HEK293 (cell line): ENCODE measurements at regions not wholly inside any gene's neighbourhood (a gene's known extent, or its start where the extent isn't known, plus 50 kb on each side); places are given as distances from the start of the nearest gene placed in this dataset.

ENCODE experiments used
- CTCF ChIA-PET: fragments of 350-600 bp; formaldehyde crosslinking; extraction: SDS; loops from one replicate; lab custom pipeline; 2021; ENCODE audit warnings: antibody characterized with exemption; lab: Yijun Ruan, JAX
- POLR2A ChIA-PET: fragments of 300-600 bp; formaldehyde crosslinking; extraction: SDS; loops from one replicate; lab custom pipeline; 2020; ENCODE audit warnings: antibody characterized with exemption, inconsistent platforms; lab: Yijun Ruan, JAX
- H3K27ac ChIP-seq: fragments of 200-500 bp; sonication (Bioruptor generic); 2 replicates; pipeline ENCODE4 v1.5.1; 2014; ENCODE audit warnings: low read depth, low read length, control low read depth, inconsistent platforms; ENCODE audit errors: extremely low read depth
- H3K36me3 ChIP-seq, 2 experiments: fragments of 200-500 bp in 1 of 2; sonication (Bioruptor generic) in 1 of 2; 1 replicate in 1 of 2; 2 replicates in 1 of 2; pipeline ENCODE4 v1.5.1; 2014 to 2017; ENCODE audit warnings: inconsistent platforms in 2 of 2, low read length in 2 of 2; ENCODE audit not compliant: control insufficient read depth in 2 of 2, insufficient read depth in 1 of 2
- H3K4me1 ChIP-seq: fragments of 200-500 bp; sonication (Bioruptor generic); 2 replicates; pipeline ENCODE4 v1.5.1; 2014; ENCODE audit warnings: mild to moderate bottlenecking, low read length, inconsistent platforms; ENCODE audit not compliant: control insufficient read depth, insufficient read depth
- H3K4me3 ChIP-seq: 2 replicates; pipeline ENCODE4 v1.5.1; 2011; ENCODE audit warnings: low read depth, mild to moderate bottlenecking, control low read depth, low read length, moderate library complexity
- H3K9me3 ChIP-seq: fragments of 200-500 bp; sonication (Bioruptor generic); 2 replicates; pipeline ENCODE4 v1.5.1; 2014; ENCODE audit warnings: low read depth, low read length, inconsistent platforms; ENCODE audit not compliant: control insufficient read depth, insufficient read depth
- ATF2 ChIP-seq: fragments of 450-650 bp; formaldehyde crosslinking; IDR thresholded peaks from 2 replicates; pipeline ENCODE4 v1.5.1; 2016; ENCODE audit warnings: missing biosample characterization, missing genetic modification characterization, low read depth
- BCL11A ChIP-seq: fragments of 450-650 bp; formaldehyde crosslinking; IDR thresholded peaks from 2 replicates; pipeline ENCODE4 v1.5.1; 2016; ENCODE audit warnings: low read depth, missing biosample characterization, missing genetic modification characterization
- GFI1B ChIP-seq: fragments of 450-650 bp; formaldehyde crosslinking; IDR thresholded peaks from 2 replicates; pipeline ENCODE4 v1.5.1; 2016; ENCODE audit warnings: missing biosample characterization, missing genetic modification characterization
- HOXD13 ChIP-seq: sonication (generic); formaldehyde crosslinking; IDR thresholded peaks from 2 replicates; pipeline ENCODE4 v1.8.0; 2022; ENCODE audit warnings: missing genetic modification reagents, borderline replicate concordance
- PRDM4 ChIP-seq: fragments of 450-650 bp; formaldehyde crosslinking; IDR thresholded peaks from 2 replicates; pipeline ENCODE4 v1.5.1; 2017; ENCODE audit warnings: missing biosample characterization, missing genetic modification characterization
- TCF7L2 ChIP-seq: IDR thresholded peaks from 2 replicates; pipeline ENCODE4 v1.6.1; 2011; ENCODE audit warnings: low read depth, mild to moderate bottlenecking, inconsistent platforms, low read length, moderate library complexity, borderline replicate concordance
- ZBTB10 ChIP-seq: fragments of 450-650 bp; formaldehyde crosslinking; IDR thresholded peaks from 2 replicates; pipeline ENCODE4 v1.5.1; 2016; ENCODE audit warnings: missing biosample characterization, missing genetic modification characterization
- ZFP3 ChIP-seq: fragments of 450-650 bp; formaldehyde crosslinking; IDR thresholded peaks from 2 replicates; pipeline ENCODE4 v1.5.1; 2016; ENCODE audit warnings: low read depth, missing biosample characterization, missing genetic modification characterization
- ZFP37 ChIP-seq: fragments of 450-650 bp; formaldehyde crosslinking; IDR thresholded peaks from 2 replicates; pipeline ENCODE4 v1.5.1; 2016; ENCODE audit warnings: missing biosample characterization, missing genetic modification characterization
- ZNF140 ChIP-seq: fragments of 450-650 bp; formaldehyde crosslinking; IDR thresholded peaks from 2 replicates; pipeline ENCODE4 v1.5.1; 2016; ENCODE audit warnings: missing biosample characterization, missing genetic modification characterization
- ZNF146 ChIP-seq: fragments of 450-650 bp; formaldehyde crosslinking; IDR thresholded peaks from 2 replicates; pipeline ENCODE4 v1.5.1; 2016; ENCODE audit warnings: missing biosample characterization, missing genetic modification characterization
- ZNF155 ChIP-seq: fragments of 450-650 bp; formaldehyde crosslinking; IDR thresholded peaks from 2 replicates; pipeline ENCODE4 v1.5.1; 2016; ENCODE audit warnings: missing biosample characterization, missing genetic modification characterization
- ZNF266 ChIP-seq: fragments of 450-650 bp; formaldehyde crosslinking; IDR thresholded peaks from 2 replicates; pipeline ENCODE4 v1.5.1; 2016; ENCODE audit warnings: missing biosample characterization, missing genetic modification characterization, low read depth
- ZNF274 ChIP-seq, 2 experiments: fragments of 200-500 bp in 1 of 2; fragments of 450-650 bp in 1 of 2; sonication (Bioruptor generic) in 1 of 2; formaldehyde crosslinking in 1 of 2; IDR thresholded peaks; 2 replicates each; pipeline versions ENCODE4 v1.5.1 to v1.6.1; 2014 to 2016; ENCODE audit warnings: borderline replicate concordance in 1 of 2, inconsistent platforms in 1 of 2, low read length in 1 of 2, missing biosample characterization in 1 of 2, missing genetic modification characterization in 1 of 2
- ZNF302 ChIP-seq: fragments of 450-650 bp; formaldehyde crosslinking; IDR thresholded peaks from 2 replicates; pipeline ENCODE4 v1.5.1; 2016; ENCODE audit warnings: missing biosample characterization, missing genetic modification characterization, low read depth
- ZNF335 ChIP-seq: fragments of 450-650 bp; formaldehyde crosslinking; conservative IDR thresholded peaks from 2 replicates; pipeline ENCODE4 v1.5.1; 2016; ENCODE audit warnings: missing biosample characterization, missing genetic modification characterization
- ZNF555 ChIP-seq: fragments of 450-650 bp; formaldehyde crosslinking; conservative IDR thresholded peaks from 2 replicates; pipeline ENCODE4 v1.5.1; 2017; ENCODE audit warnings: missing biosample characterization, mild to moderate bottlenecking, missing genetic modification characterization, inconsistent platforms
- ZNF571 ChIP-seq: fragments of 450-650 bp; formaldehyde crosslinking; IDR thresholded peaks from 2 replicates; pipeline ENCODE4 v1.5.0; 2017; ENCODE audit warnings: missing biosample characterization, missing genetic modification characterization
- ZNF621 ChIP-seq: fragments of 450-650 bp; formaldehyde crosslinking; IDR thresholded peaks from 2 replicates; pipeline ENCODE4 v1.5.1; 2017; ENCODE audit warnings: missing biosample characterization, missing genetic modification characterization
- ZNF785 ChIP-seq: fragments of 450-650 bp; formaldehyde crosslinking; IDR thresholded peaks from 2 replicates; pipeline ENCODE4 v1.5.1; 2016; ENCODE audit warnings: missing biosample characterization, missing genetic modification characterization

- no peaks in the 10 kb centered on the region for H3K36me3 ChIP-seq
- no peaks in the 10 kb centered on the region for H3K4me1 ChIP-seq
- H3K4me3 ChIP-seq, result no peak overlapping the region
- ChIA-PET CTCF (interaction anchor here (0.6 kb wide), 2 partner anchors 14 to 800 kb away, joined by 3 read pairs; no protein-coding TSS in a partner anchor), POLR2A (no interaction called here)
- TF ChIP-seq ZNF555 (tag by site-specific recombination) (no peak), ZNF621 (no peak), HOXD13 (CRISPR knock-in tag) (no peak), TCF7L2 (no peak), ZNF785 (tag by site-specific recombination) (no peak), ZNF146 (tag by site-specific recombination) (no peak), PRDM4 (no peak), ZNF274 (IDR thresholded peaks at IDR 0.05; ENCODE audit: low read length) (no peak), ZNF274 (tag by site-specific recombination; IDR thresholded peaks at IDR 0.05; ENCODE audit: borderline replicate concordance) (no peak), ZNF155 (tag by site-specific recombination) (no peak), ZBTB10 (tag by site-specific recombination) (no peak), ZFP3 (tag by site-specific recombination) (no peak), ZNF571 (tag by site-specific recombination) (no peak), ZNF140 (no peak), ZNF335 (no peak), ATF2 (tag by site-specific recombination) (no peak)
- no peaks in the 10 kb centered on the region for H3K9me3 ChIP-seq
- H3K27ac ChIP-seq, result no peak overlapping the region
Observed at GRCh38 chr1:216913976-216914375, 190.7 kb upstream of the ESRRG start.

- CTCF ChIA-PET, result no interaction called here
- POLR2A ChIA-PET, result no interaction called here
- no peaks in the 10 kb centered on the region for H3K36me3 ChIP-seq
- H3K9me3 ChIP-seq, result no peaks in the 10 kb centered on the region
- no peak for TF ChIP-seq GFI1B (tag by site-specific recombination)
- TF ChIP-seq ZNF266 (tag by site-specific recombination), result no peak
- no peak for TF ChIP-seq ZNF621
- no peak for TF ChIP-seq ZNF302 (tag by site-specific recombination)
- no peak for TF ChIP-seq BCL11A (tag by site-specific recombination)
- no peak for TF ChIP-seq ZFP37
- H3K4me1 ChIP-seq, result no peaks in the 10 kb centered on the region
- no peak overlapping the region for H3K27ac ChIP-seq
- no peak overlapping the region for H3K4me3 ChIP-seq
Observed at GRCh38 chr1:216910081-216910840, 187.0 kb upstream of the ESRRG start.
